Panc1 (cell line): ENCODE measurements at regions not wholly inside any gene's neighbourhood (a gene's known extent, or its start where the extent isn't known, plus 50 kb on each side); places are given as distances from the start of the nearest gene placed in this dataset.

Experiments
- ATAC-seq: fragments of 200-7000 bp; cut with Tn5 transposase; 2 replicates; pipeline ENCODE4 v1.9.1; 2020; ENCODE audit warnings: mild to moderate bottlenecking, moderate library complexity
- BruUV-seq: library from RNA; stranded (reverse); fragments of 400-500 nt; replicated peaks from 2 replicates; lab custom pipeline; 2021; lab: Mats Ljungman, UMichigan
- CTCF ChIA-PET: fragments of 300-600 bp; sonication (Branson Sonifier 250); formaldehyde crosslinking; loops from one replicate; lab custom pipeline; 2022; ENCODE audit warnings: antibody characterized with exemption; lab: Charles Lee
- POLR2A ChIA-PET: fragments of 300-600 bp; sonication (Branson Sonifier 250); formaldehyde crosslinking; loops from one replicate; lab custom pipeline; 2022; ENCODE audit warnings: antibody characterized with exemption; lab: Charles Lee
- DNase-seq: peaks from one replicate; pipeline ENCODE4 v3.0.0-alpha.2; 2010; ENCODE audit warnings: low read depth, low spot score
- H3K27ac ChIP-seq: 2 replicates; pipeline ENCODE4 v1.5.1; 2011; ENCODE audit warnings: mild to moderate bottlenecking, low read length, inconsistent platforms
- H3K27me3 ChIP-seq: fragments of 200-500 bp; sonication (Bioruptor generic); 2 replicates; pipeline ENCODE4 v1.6.0; 2014; ENCODE audit warnings: low read length, inconsistent platforms; ENCODE audit not compliant: control insufficient read depth, insufficient read depth
- H3K36me3 ChIP-seq: fragments of 200-500 bp; sonication (Bioruptor generic); 2 replicates; pipeline ENCODE4 v1.5.1; 2014; ENCODE audit warnings: inconsistent platforms, mild to moderate bottlenecking, low read length, moderate library complexity; ENCODE audit not compliant: control insufficient read depth, insufficient read depth
- H3K4me1 ChIP-seq: 2 replicates; pipeline ENCODE4 v1.5.1; 2011; ENCODE audit warnings: inconsistent platforms, mild to moderate bottlenecking, low read length, moderate library complexity; ENCODE audit not compliant: control insufficient read depth, insufficient read depth
- H3K4me3 ChIP-seq, 2 experiments: 2 replicates each; pipeline ENCODE4 v1.5.1; 2011 to 2012; ENCODE audit warnings: low read depth in 2 of 2, low read length in 2 of 2, mild to moderate bottlenecking in 2 of 2, inconsistent platforms in 1 of 2, moderate library complexity in 1 of 2
- H3K9me3 ChIP-seq: fragments of 200-500 bp; sonication (Bioruptor generic); 2 replicates; pipeline ENCODE4 v1.5.1; 2014; ENCODE audit warnings: low read depth, mild to moderate bottlenecking, inconsistent platforms, low read length, moderate library complexity; ENCODE audit not compliant: control insufficient read depth, insufficient read depth
- POLR2AphosphoS5 ChIP-seq: IDR thresholded peaks from 2 replicates; pipeline ENCODE4 v1.6.1; 2012; ENCODE audit warnings: mild to moderate bottlenecking, low read depth, low read length, moderate library complexity
- SIN3A ChIP-seq: IDR thresholded peaks from 2 replicates; pipeline ENCODE4 v1.6.1; 2012; ENCODE audit warnings: low read depth, mild to moderate bottlenecking, low read length, moderate library complexity, borderline replicate concordance; ENCODE audit not compliant: insufficient read depth
- TCF7L2 ChIP-seq: IDR thresholded peaks from 2 replicates; pipeline ENCODE4 v1.6.1; 2011; ENCODE audit warnings: mild to moderate bottlenecking, low read depth, low read length, inconsistent platforms
- in situ Hi-C: cut with HindIII; loops from 2 replicates; pipeline ENCODE4 v1.10.0; 2016; ENCODE audit warnings: low sequenced_read_pairs, low pct_unique_long_range_greater_than_20kb
- intact Hi-C: fragments of 100-400 bp; cut with micrococcal nuclease; formaldehyde crosslinking; loops from one replicate; pipeline ENCODE4 v1.10.0; 2022; ENCODE audit not compliant: unreplicated experiment
- TF ChIP-seq, protein P1 (sequence below): fragments of 450-650 bp; IDR thresholded peaks from 2 replicates; pipeline ENCODE4 v1.5.1; 2017; ENCODE audit warnings: mild to moderate bottlenecking
- TF ChIP-seq, protein P2 (sequence below), 2 experiments: IDR thresholded peaks; 2 replicates each; pipeline ENCODE4 v1.6.1; 2011 to 2012; ENCODE audit warnings: low read depth in 2 of 2, control low read depth in 1 of 2, low read length in 1 of 2, mild to moderate bottlenecking in 1 of 2, moderate library complexity in 1 of 2; ENCODE audit not compliant: insufficient read depth in 1 of 2

GRCh38 chr12:126926023-126926594 lies 1340.9 kb upstream of the TMEM132C start:
- H3K27ac ChIP-seq = no peak overlapping the region
- no peaks in the 10 kb centered on the region for H3K9me3 ChIP-seq
- intact Hi-C loops (no loop called here), in situ Hi-C loops (no loop called here)
- H3K36me3 ChIP-seq = no peaks in the 10 kb centered on the region
- BruUV-seq = no TSS peak
- ATAC-seq = no peak
- H3K4me1 ChIP-seq = no peaks in the 10 kb centered on the region
- H3K27me3 ChIP-seq = no peaks in the 10 kb centered on the region
- TF ChIP-seq SIN3A (no peak), POLR2AphosphoS5 (no peak)
- TF ChIP-seq, protein P1, sequence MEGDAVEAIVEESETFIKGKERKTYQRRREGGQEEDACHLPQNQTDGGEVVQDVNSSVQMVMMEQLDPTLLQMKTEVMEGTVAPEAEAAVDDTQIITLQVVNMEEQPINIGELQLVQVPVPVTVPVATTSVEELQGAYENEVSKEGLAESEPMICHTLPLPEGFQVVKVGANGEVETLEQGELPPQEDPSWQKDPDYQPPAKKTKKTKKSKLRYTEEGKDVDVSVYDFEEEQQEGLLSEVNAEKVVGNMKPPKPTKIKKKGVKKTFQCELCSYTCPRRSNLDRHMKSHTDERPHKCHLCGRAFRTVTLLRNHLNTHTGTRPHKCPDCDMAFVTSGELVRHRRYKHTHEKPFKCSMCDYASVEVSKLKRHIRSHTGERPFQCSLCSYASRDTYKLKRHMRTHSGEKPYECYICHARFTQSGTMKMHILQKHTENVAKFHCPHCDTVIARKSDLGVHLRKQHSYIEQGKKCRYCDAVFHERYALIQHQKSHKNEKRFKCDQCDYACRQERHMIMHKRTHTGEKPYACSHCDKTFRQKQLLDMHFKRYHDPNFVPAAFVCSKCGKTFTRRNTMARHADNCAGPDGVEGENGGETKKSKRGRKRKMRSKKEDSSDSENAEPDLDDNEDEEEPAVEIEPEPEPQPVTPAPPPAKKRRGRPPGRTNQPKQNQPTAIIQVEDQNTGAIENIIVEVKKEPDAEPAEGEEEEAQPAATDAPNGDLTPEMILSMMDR = peak; percentile 18; the same call in 1 of the 2 replicates
- POLR2A ChIA-PET = no interaction called here
- DNase-seq = no peak
- CTCF ChIA-PET = no interaction called here
- H3K4me3 ChIP-seq = no peak overlapping the region

GRCh38 chr12:126930234-126930633 lies 1336.7 kb upstream of the TMEM132C start:
- Histone ChIP-seq H3K4me1 (no peaks in the 10 kb centered on the region), H3K27me3 (no peaks in the 10 kb centered on the region), H3K27ac (no peak overlapping the region), H3K9me3 (no peaks in the 10 kb centered on the region), H3K36me3 (no peaks in the 10 kb centered on the region), H3K4me3 (no peak overlapping the region)
- in situ Hi-C loops = no loop called here
- intact Hi-C loops = no loop called here
- ATAC-seq (no peak), DNase-seq (no peak)
- ChIA-PET CTCF (no interaction called here), POLR2A (no interaction called here)
- TF ChIP-seq, protein P2, sequence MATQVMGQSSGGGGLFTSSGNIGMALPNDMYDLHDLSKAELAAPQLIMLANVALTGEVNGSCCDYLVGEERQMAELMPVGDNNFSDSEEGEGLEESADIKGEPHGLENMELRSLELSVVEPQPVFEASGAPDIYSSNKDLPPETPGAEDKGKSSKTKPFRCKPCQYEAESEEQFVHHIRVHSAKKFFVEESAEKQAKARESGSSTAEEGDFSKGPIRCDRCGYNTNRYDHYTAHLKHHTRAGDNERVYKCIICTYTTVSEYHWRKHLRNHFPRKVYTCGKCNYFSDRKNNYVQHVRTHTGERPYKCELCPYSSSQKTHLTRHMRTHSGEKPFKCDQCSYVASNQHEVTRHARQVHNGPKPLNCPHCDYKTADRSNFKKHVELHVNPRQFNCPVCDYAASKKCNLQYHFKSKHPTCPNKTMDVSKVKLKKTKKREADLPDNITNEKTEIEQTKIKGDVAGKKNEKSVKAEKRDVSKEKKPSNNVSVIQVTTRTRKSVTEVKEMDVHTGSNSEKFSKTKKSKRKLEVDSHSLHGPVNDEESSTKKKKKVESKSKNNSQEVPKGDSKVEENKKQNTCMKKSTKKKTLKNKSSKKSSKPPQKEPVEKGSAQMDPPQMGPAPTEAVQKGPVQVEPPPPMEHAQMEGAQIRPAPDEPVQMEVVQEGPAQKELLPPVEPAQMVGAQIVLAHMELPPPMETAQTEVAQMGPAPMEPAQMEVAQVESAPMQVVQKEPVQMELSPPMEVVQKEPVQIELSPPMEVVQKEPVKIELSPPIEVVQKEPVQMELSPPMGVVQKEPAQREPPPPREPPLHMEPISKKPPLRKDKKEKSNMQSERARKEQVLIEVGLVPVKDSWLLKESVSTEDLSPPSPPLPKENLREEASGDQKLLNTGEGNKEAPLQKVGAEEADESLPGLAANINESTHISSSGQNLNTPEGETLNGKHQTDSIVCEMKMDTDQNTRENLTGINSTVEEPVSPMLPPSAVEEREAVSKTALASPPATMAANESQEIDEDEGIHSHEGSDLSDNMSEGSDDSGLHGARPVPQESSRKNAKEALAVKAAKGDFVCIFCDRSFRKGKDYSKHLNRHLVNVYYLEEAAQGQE (IDR thresholded peaks at IDR 0.05; ENCODE audit: insufficient read depth in 1 of 2, low read depth in 2 of 2, low read length in 1 of 2) = no peak
- no peak for TF ChIP-seq SIN3A
- no peak for TF ChIP-seq TCF7L2
- no peak for TF ChIP-seq POLR2AphosphoS5
- TF ChIP-seq, protein P1 = no peak
- no TSS peak for BruUV-seq
